ENCODE measurements at regions not wholly inside any gene's neighbourhood (a gene's known extent, or its start where the extent isn't known, plus 50 kb on each side); places are given as distances from the start of the nearest gene placed in this dataset.

DNA sequence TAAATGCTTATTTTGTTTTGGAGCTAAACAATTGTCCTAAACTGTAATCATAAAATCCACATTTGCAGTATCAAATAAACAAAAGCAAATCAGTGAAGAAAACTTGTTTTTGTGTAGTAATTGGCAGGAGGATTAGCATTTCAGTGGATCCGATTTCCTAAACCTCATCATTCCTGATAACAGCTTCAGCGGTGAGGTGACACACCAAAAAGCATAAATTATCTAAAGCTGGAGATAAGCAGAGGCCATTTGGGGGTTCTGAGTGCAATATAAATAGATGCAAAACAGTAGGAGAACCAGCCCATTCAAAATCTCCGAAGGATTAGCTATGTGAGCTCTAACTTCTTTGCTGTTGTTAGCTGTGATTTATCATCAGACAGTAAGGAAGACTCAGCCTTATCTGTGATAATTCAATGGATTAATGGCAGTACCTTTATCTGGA, 235.8 kb downstream of the EPHA7 start:
- TF ChIP-seq EZH2 (IDR thresholded peaks at IDR 0.05; ENCODE audit: low read length, missing control alignments): no peak
- TF ChIP-seq, protein P1, sequence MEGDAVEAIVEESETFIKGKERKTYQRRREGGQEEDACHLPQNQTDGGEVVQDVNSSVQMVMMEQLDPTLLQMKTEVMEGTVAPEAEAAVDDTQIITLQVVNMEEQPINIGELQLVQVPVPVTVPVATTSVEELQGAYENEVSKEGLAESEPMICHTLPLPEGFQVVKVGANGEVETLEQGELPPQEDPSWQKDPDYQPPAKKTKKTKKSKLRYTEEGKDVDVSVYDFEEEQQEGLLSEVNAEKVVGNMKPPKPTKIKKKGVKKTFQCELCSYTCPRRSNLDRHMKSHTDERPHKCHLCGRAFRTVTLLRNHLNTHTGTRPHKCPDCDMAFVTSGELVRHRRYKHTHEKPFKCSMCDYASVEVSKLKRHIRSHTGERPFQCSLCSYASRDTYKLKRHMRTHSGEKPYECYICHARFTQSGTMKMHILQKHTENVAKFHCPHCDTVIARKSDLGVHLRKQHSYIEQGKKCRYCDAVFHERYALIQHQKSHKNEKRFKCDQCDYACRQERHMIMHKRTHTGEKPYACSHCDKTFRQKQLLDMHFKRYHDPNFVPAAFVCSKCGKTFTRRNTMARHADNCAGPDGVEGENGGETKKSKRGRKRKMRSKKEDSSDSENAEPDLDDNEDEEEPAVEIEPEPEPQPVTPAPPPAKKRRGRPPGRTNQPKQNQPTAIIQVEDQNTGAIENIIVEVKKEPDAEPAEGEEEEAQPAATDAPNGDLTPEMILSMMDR (conservative IDR thresholded peaks at IDR 0.05 in 1 of 2, IDR thresholded peaks at IDR 0.05 in 1 of 2; ENCODE audit: low read depth in 1 of 2, low read length in 2 of 2): no peak

Data from fibroblast of lung (primary cell).